Thoracic aorta (tissue), 2 donors: ENCODE measurements at regions not wholly inside any gene's neighbourhood (a gene's known extent, or its start where the extent isn't known, plus 50 kb on each side); places are given as distances from the start of the nearest gene placed in this dataset.
"Not testable (repeated sequence)": the region's sequence is repeated elsewhere in the genome, so short reads cannot be mapped to it uniquely, and the experiment has no call there.

ENCODE experiments used
- ATAC-seq: fragments of 150-250 bp; one replicate; pipeline ENCODE4 v1.8.0; 2017; ENCODE audit warnings: low read depth; ENCODE audit not compliant: insufficient number of reproducible peaks, low FRiP score
- DNase-seq: peaks from one replicate; pipeline ENCODE4 v3.0.0-alpha.2; 2020; ENCODE audit warnings: low spot score
- H3K27ac ChIP-seq, 2 donors: fragments of 200-600 bp; sonication (generic); 1 replicate in 1 of 2; 2 replicates in 1 of 2; pipeline ENCODE4 v1.5.1; 2016; ENCODE audit warnings: mild to moderate bottlenecking in 2 of 2, moderate library complexity in 2 of 2
- H3K27me3 ChIP-seq: fragments of 200-600 bp; sonication (generic); replicated peaks from 2 replicates; pipeline ENCODE4 v1.6.0; 2016; ENCODE audit warnings: mild to moderate bottlenecking; ENCODE audit not compliant: insufficient read depth
- H3K36me3 ChIP-seq: fragments of 200-600 bp; sonication (generic); one replicate; pipeline ENCODE4 v1.5.1; 2016
- H3K4me1 ChIP-seq, 2 donors: fragments of 200-600 bp; sonication (generic); 1 replicate in 1 of 2; 2 replicates in 1 of 2; pipeline versions ENCODE4 v1.5.1 to v1.6.0; 2016; ENCODE audit warnings: low read depth in 2 of 2, mild to moderate bottlenecking in 1 of 2; ENCODE audit not compliant: control insufficient read depth in 1 of 2
- H3K4me3 ChIP-seq: fragments of 200-600 bp; sonication (generic); 2 replicates; pipeline ENCODE4 v1.5.1; 2016; ENCODE audit warnings: mild to moderate bottlenecking
- H3K9me3 ChIP-seq: fragments of 200-600 bp; sonication (generic); 2 replicates; pipeline ENCODE4 v1.5.1; 2016
- CTCF ChIP-seq: fragments of 200-600 bp; sonication (generic); IDR thresholded peaks from one replicate; pipeline ENCODE4 v1.5.1; 2019; ENCODE audit warnings: antibody characterized with exemption

GRCh38 chr1:21378705-21379494 lies 61.0 kb upstream of the NBPF3 start:
- Histone ChIP-seq H3K36me3 (no peaks in the 10 kb centered on the region), H3K27ac (no peak overlapping the region), H3K9me3 (peaks cover 7% of the 10 kb centered on the region), H3K27me3 (no peaks in the 10 kb centered on the region), H3K4me1 (no peaks in the 10 kb centered on the region), H3K4me3 (no peak overlapping the region)
- DNase-seq (no peak), ATAC-seq (no peak)
- no peak for TF ChIP-seq CTCF

- H3K4me1 ChIP-seq, result peaks cover 0 to 5% of the 10 kb centered on the region in 2 donors
- no peaks in the 10 kb centered on the region for H3K27me3 ChIP-seq
- no peaks in the 10 kb centered on the region for H3K9me3 ChIP-seq
- no peak overlapping the region for H3K4me3 ChIP-seq
- H3K36me3 ChIP-seq, result no peaks in the 10 kb centered on the region
- DNase-seq (no peak), ATAC-seq (no peak)
- no peak overlapping the region for H3K27ac ChIP-seq
- TF ChIP-seq CTCF, result no peak
Measured at GRCh38 chr1:21372383-21372782, 67.6 kb upstream of the NBPF3 start.

- H3K27me3 ChIP-seq, result no peaks in the 10 kb centered on the region
- ATAC-seq (no peak), DNase-seq (no peak)
- H3K27ac ChIP-seq, result no peak overlapping the region
- H3K36me3 ChIP-seq, result no peaks in the 10 kb centered on the region
- no peak for TF ChIP-seq CTCF
- H3K4me3 ChIP-seq, result no peak overlapping the region
- no peaks in the 10 kb centered on the region for H3K9me3 ChIP-seq
- peaks cover 0 to 5% of the 10 kb centered on the region in 2 donors for H3K4me1 ChIP-seq
Measured at GRCh38 chr1:21369905-21370304, 70.0 kb upstream of the NBPF3 start.

GRCh38 chr1:21368515-21369289 lies 71.2 kb upstream of the NBPF3 start:
- Histone ChIP-seq H3K27ac (no peak overlapping the region), H3K4me1 (peaks cover 0 to 5% of the 10 kb centered on the region in 2 donors), H3K36me3 (no peaks in the 10 kb centered on the region), H3K9me3 (no peaks in the 10 kb centered on the region), H3K4me3 (no peak overlapping the region), H3K27me3 (no peaks in the 10 kb centered on the region)
- peak; percentile 46 for DNase-seq
- no peak for ATAC-seq
- TF ChIP-seq CTCF, result peak; percentile 99

GRCh38 chr1:21367973-21368514 lies 71.9 kb upstream of the NBPF3 start:
- not testable (repeated sequence) for H3K4me1 ChIP-seq, H3K4me3 ChIP-seq, H3K36me3 ChIP-seq, ATAC-seq, H3K27me3 ChIP-seq, DNase-seq, H3K9me3 ChIP-seq, H3K27ac ChIP-seq
